Cardiac muscle cell (in vitro differentiated cells and primary cell): ENCODE measurements at regions not wholly inside any gene's neighbourhood (a gene's known extent, or its start where the extent isn't known, plus 50 kb on each side); places are given as distances from the start of the nearest gene placed in this dataset.

ENCODE experiments used
- DNase-seq, 2 donors: peaks; one replicate each; pipeline versions ENCODE4 v3.0.0 to v3.0.0-alpha.2; 2010 to 2017; ENCODE audit warnings: low read depth in 1 of 2, low spot score in 1 of 2
- H3K27ac ChIP-seq: fragments of 200-600 bp; sonication (generic); 2 replicates; pipeline ENCODE4 v1.5.1; 2016
- H3K27me3 ChIP-seq: fragments of 200-600 bp; sonication (generic); 2 replicates; pipeline ENCODE4 v1.6.0; 2016; ENCODE audit warnings: control low read depth
- H3K36me3 ChIP-seq: fragments of 200-600 bp; sonication (generic); 2 replicates; pipeline ENCODE4 v1.5.1; 2016; ENCODE audit warnings: control low read depth
- H3K4me1 ChIP-seq: fragments of 200-600 bp; sonication (generic); 2 replicates; pipeline ENCODE4 v1.8.1; 2017; ENCODE audit warnings: low read depth, mild to moderate bottlenecking, mixed run types
- H3K4me3 ChIP-seq: fragments of 200-600 bp; sonication (generic); 2 replicates; pipeline ENCODE4 v1.5.1; 2016; ENCODE audit warnings: mild to moderate bottlenecking
- H3K9me3 ChIP-seq: fragments of 200-600 bp; sonication (generic); 2 replicates; pipeline ENCODE4 v1.5.1; 2017; ENCODE audit warnings: low read depth, mild to moderate bottlenecking, control low read depth
- TF ChIP-seq, protein P1 (sequence below): IDR thresholded peaks from 2 replicates; pipeline ENCODE4 v1.5.1; 2012; ENCODE audit warnings: low read depth, mild to moderate bottlenecking, low read length

DNA sequence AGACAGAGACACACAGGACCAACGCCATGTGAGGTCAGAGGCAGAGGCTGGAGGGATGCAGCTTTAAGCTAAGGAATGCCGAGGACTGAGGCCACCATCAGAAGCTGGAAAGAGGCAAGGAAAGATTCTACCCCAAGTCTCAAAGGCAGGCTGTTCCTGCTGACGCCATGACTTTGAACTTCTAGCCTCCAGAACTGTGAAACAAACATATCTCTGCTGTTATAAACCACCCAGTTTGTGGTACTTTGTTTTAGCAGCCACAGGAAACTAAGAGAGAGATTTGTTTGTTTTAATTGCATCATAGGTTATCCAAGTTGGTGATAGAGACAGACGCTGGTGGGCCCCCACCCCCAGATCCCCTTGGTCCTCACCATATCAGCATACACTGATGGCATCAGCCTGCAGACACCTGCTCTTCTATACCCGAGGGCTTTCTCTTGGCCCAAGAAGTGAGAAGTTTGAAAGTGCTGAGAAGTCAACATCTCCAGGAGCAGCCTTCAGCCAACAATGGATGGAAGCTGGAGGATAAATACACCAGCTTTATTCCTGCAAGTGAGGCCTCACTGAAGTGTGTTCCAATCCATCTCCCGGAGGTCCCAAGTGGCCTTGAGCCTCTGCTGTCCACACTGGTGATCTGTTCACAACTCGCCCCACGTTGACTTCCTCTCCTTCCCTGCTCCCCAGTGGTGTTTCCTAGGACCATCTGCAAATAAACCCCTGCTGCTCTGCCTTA is 154.7 kb downstream of the BTBD3 start:
- Histone ChIP-seq H3K4me3 (no peak overlapping the region), H3K27ac (no peak overlapping the region), H3K9me3 (no peaks in the 10 kb centered on the region), H3K4me1 (peaks cover 10% of the 10 kb centered on the region), H3K36me3 (no peaks in the 10 kb centered on the region), H3K27me3 (no peaks in the 10 kb centered on the region)
- no peak for DNase-seq
- TF ChIP-seq, protein P1, sequence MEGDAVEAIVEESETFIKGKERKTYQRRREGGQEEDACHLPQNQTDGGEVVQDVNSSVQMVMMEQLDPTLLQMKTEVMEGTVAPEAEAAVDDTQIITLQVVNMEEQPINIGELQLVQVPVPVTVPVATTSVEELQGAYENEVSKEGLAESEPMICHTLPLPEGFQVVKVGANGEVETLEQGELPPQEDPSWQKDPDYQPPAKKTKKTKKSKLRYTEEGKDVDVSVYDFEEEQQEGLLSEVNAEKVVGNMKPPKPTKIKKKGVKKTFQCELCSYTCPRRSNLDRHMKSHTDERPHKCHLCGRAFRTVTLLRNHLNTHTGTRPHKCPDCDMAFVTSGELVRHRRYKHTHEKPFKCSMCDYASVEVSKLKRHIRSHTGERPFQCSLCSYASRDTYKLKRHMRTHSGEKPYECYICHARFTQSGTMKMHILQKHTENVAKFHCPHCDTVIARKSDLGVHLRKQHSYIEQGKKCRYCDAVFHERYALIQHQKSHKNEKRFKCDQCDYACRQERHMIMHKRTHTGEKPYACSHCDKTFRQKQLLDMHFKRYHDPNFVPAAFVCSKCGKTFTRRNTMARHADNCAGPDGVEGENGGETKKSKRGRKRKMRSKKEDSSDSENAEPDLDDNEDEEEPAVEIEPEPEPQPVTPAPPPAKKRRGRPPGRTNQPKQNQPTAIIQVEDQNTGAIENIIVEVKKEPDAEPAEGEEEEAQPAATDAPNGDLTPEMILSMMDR = no peak

DNA sequence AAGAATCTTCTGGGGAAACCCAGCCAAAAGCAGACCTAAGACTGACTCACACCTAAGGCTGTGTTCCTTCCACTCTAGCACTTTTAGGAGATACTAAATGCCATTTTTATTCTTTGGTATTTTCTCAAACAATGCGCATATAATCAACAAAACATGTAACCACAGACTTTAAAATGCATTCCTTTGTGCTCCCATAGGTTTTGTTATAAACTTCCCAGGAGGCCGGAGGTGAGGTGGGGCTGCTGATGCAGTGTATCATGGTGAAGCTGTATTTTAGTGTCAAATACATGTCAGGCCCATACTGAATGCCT is 155.2 kb downstream of the BTBD3 start:
- no peak overlapping the region for H3K4me3 ChIP-seq
- TF ChIP-seq, protein P1 = no peak

DNA sequence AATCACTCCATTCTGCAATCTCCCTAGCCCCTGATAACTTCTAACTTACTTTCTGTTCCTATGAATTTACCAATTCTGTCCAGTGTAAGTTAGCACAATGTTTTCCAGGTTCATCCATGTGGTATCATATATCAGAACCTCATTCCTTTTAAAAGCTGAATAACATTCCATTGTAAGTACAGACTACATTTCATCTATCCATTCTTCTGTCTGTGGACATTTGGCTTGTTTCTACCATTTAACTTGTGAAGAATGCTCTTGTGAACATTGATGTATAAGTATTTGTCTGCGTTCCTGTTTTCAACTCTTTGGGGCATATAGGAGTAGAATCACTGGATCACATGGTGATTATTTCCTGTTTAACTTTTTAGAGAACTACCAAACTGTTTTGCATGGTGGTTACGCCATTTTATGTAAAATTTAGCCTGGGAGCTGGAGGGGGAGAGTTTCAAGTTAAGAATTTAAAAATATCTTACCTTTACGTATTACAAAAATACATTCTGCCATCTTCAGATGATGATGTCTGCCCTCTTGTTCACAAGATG is 156.5 kb downstream of the BTBD3 start:
- TF ChIP-seq, protein P1 = no peak
- no peak overlapping the region for H3K4me3 ChIP-seq
- H3K9me3 ChIP-seq = no peaks in the 10 kb centered on the region
- no peaks in the 10 kb centered on the region for H3K36me3 ChIP-seq
- DNase-seq = no peak
- H3K27ac ChIP-seq = no peak overlapping the region
- H3K4me1 ChIP-seq = no peaks in the 10 kb centered on the region
- no peaks in the 10 kb centered on the region for H3K27me3 ChIP-seq

More for the DNA sequence above, 155.2 kb downstream of the BTBD3 start:
- no peak for DNase-seq
- H3K36me3 ChIP-seq = no peaks in the 10 kb centered on the region
- no peaks in the 10 kb centered on the region for H3K27me3 ChIP-seq
- peaks cover 9% of the 10 kb centered on the region for H3K4me1 ChIP-seq
- H3K27ac ChIP-seq = no peak overlapping the region
- no peaks in the 10 kb centered on the region for H3K9me3 ChIP-seq

DNA sequence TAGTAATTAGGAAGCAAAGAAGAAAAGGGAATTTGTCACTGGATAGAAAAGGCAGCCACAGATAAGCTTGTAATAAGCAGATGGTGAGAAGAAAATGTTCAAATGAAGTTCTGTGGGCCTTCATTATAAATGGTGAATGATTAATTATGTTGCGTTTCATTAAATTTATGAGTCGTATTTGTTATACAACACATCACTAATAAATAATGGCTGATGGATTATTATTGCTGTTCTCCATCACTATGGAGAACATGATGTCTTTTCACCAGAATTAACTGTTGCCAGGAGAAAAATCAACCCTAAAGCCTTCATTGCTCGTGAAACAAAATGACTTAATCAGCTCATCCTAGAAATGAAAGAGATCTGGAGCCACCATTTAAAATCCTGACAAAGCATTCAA is 158.5 kb downstream of the BTBD3 start:
- Histone ChIP-seq H3K27me3 (no peaks in the 10 kb centered on the region), H3K4me1 (no peaks in the 10 kb centered on the region), H3K9me3 (no peaks in the 10 kb centered on the region), H3K4me3 (no peak overlapping the region), H3K27ac (no peak overlapping the region), H3K36me3 (no peaks in the 10 kb centered on the region)
- TF ChIP-seq, protein P1 = no peak
- no peak for DNase-seq

DNA sequence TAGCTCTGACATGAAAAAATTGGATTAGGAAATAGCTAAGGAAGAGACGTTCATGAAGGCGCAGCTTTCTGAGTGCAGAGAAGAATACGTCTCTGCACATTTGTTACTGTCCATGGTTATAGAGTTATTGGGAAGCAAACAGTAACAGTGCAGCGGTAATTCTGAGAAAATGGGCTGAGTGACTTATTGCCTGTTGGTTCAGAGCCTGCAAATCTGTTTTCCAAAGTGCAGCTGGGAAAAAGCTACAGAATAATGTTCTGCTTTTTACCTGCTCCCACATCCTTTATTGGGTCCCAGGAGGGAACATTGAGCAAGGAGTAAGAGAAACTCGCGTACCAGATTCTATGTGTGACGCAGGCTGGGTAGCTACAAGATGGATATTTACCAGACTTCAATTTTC is 160.2 kb downstream of the BTBD3 start:
- TF ChIP-seq, protein P1 = no peak
- H3K36me3 ChIP-seq = no peaks in the 10 kb centered on the region
- H3K9me3 ChIP-seq = no peaks in the 10 kb centered on the region
- DNase-seq = no peak
- no peak overlapping the region for H3K27ac ChIP-seq
- H3K27me3 ChIP-seq = no peaks in the 10 kb centered on the region
- H3K4me1 ChIP-seq = no peaks in the 10 kb centered on the region
- H3K4me3 ChIP-seq = no peak overlapping the region
